ENCODE measurements at regions not wholly inside any gene's neighbourhood (a gene's known extent, or its start where the extent isn't known, plus 50 kb on each side); places are given as distances from the start of the nearest gene placed in this dataset.
"Not testable (repeated sequence)": the region's sequence is repeated elsewhere in the genome, so short reads cannot be mapped to it uniquely, and the experiment has no call there.

- Mint-ChIP-seq H3K4me3 (no peak overlapping the region), H3K27me3 (no peaks in the 10 kb centered on the region), H3K36me3 (ENCODE audit: low read depth) (no peaks in the 10 kb centered on the region), H3K27ac (no peak overlapping the region), H3K4me1 (ENCODE audit: low read depth) (no peaks in the 10 kb centered on the region), H3K9me3 (no peaks in the 10 kb centered on the region)
- intact Hi-C loops (cut with micrococcal nuclease): no loop called here
Measured at GRCh38 chr16:76670125-76670857, 393.1 kb downstream of the CNTNAP4 start.

- no peaks in the 10 kb centered on the region for H3K4me1 Mint-ChIP-seq (ENCODE audit: low read depth)
- no peaks in the 10 kb centered on the region for H3K27me3 Mint-ChIP-seq
- H3K4me3 Mint-ChIP-seq: no peak overlapping the region
- intact Hi-C loops (cut with micrococcal nuclease): no loop called here
- no peaks in the 10 kb centered on the region for H3K36me3 Mint-ChIP-seq (ENCODE audit: low read depth)
- no peak overlapping the region for H3K27ac Mint-ChIP-seq
- no peaks in the 10 kb centered on the region for H3K9me3 Mint-ChIP-seq
Measured at GRCh38 chr16:76676356-76676755, 399.2 kb downstream of the CNTNAP4 start.

DNA sequence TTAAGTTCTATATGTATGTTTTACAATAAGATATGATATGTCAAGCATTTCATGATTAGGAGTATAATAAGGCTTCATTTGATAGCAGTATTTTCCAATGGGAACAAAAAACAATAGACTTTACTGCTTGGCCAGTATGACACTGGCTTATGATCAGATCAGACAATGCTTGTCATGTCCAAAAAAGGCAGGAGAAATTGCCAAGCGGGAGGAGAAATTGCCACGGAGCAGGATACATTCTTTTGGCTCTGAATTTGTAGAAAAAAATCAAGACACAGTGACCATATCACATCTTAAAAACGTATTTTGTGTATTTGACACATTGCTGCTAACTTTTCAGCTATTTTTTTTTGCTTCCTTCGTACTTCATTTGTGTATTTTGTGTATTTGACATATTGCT, 404.1 kb downstream of the CNTNAP4 start:
- Mint-ChIP-seq H3K4me3 (no peak overlapping the region), H3K36me3 (ENCODE audit: low read depth) (no peaks in the 10 kb centered on the region), H3K4me1 (ENCODE audit: low read depth) (no peaks in the 10 kb centered on the region), H3K27me3 (no peaks in the 10 kb centered on the region), H3K9me3 (no peaks in the 10 kb centered on the region), H3K27ac (no peak overlapping the region)
- intact Hi-C loops (cut with micrococcal nuclease): no loop called here

DNA sequence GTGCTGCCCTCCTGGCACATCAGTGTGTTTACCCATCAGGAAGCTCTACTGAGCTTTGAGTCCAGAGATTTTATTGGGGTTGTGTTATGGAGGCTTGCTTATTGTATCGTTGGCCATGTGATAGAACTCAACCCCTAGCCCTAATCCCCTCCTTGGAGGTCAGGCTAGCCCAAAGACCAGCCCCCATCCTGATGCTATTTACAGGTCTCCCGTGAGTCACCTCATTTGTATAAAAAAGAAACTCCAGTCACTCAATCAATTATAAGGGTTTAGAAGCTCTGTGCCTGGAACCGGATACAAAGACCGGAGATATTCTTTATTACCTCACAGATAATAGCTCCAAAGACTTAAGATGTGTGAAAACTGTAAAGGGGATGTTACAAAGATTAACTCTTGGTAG, 405.9 kb downstream of the CNTNAP4 start:
- Mint-ChIP-seq H3K27me3 (no peaks in the 10 kb centered on the region), H3K4me3 (no peak overlapping the region), H3K36me3 (ENCODE audit: low read depth) (no peaks in the 10 kb centered on the region), H3K4me1 (ENCODE audit: low read depth) (no peaks in the 10 kb centered on the region), H3K27ac (no peak overlapping the region), H3K9me3 (no peaks in the 10 kb centered on the region)
- intact Hi-C loops (cut with micrococcal nuclease): no loop called here

DNA sequence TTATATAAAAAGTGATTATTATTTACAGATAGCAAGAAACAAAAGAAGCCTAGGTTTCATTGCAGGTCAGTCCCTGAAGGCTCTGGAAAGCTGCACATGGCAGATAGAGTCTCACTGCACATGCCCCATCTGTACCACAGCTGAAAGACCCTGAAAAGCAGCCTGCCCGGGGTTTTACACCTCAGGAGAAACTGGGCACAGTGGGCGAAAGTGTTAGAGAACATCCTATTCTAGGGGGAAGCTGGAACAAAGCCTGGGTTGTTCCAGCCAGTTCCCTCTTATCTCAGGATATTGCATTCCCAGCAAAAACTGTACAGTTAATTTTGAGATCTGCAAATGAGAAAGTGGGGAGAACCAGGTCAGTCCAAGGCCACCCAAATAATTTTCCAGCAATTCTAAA, 419.7 kb downstream of the CNTNAP4 start:
- no peaks in the 10 kb centered on the region for H3K4me1 Mint-ChIP-seq (ENCODE audit: low read depth)
- no peak overlapping the region for H3K27ac Mint-ChIP-seq
- H3K4me3 Mint-ChIP-seq: no peak overlapping the region
- H3K36me3 Mint-ChIP-seq (ENCODE audit: low read depth): no peaks in the 10 kb centered on the region
- intact Hi-C loops (cut with micrococcal nuclease): no loop called here
- H3K27me3 Mint-ChIP-seq: no peaks in the 10 kb centered on the region
- H3K9me3 Mint-ChIP-seq: peaks cover 6% of the 10 kb centered on the region

DNA sequence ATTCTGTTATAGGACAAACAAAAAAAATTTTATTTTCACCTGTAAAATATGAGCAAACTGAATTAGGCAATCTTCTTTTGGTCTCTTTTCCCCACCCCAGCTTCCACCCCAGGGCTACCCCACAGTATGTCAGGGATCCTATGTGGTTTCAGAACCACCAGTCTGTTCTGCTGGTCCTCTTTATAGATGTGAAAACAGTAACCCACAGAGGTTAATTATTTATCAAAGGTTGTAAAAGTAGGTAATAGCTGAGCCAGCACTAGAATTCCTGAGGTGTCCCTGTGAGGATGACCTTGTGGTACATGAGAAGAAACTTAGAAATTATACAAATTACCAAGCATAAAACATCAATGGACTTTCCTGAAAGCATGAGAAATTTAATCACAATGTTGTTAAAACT, 428.7 kb downstream of the CNTNAP4 start:
- intact Hi-C loops (cut with micrococcal nuclease): no loop called here
- H3K36me3 Mint-ChIP-seq (ENCODE audit: low read depth): no peaks in the 10 kb centered on the region
- no peak overlapping the region for H3K4me3 Mint-ChIP-seq
- no peaks in the 10 kb centered on the region for H3K4me1 Mint-ChIP-seq (ENCODE audit: low read depth)
- no peaks in the 10 kb centered on the region for H3K27me3 Mint-ChIP-seq
- H3K9me3 Mint-ChIP-seq: no peaks in the 10 kb centered on the region
- no peak overlapping the region for H3K27ac Mint-ChIP-seq

- H3K4me1 Mint-ChIP-seq (ENCODE audit: low read depth): no peaks in the 10 kb centered on the region
- H3K9me3 Mint-ChIP-seq: peaks cover 22% of the 10 kb centered on the region
- H3K27me3 Mint-ChIP-seq: no peaks in the 10 kb centered on the region
- intact Hi-C loops (cut with micrococcal nuclease): no loop called here
- H3K36me3 Mint-ChIP-seq (ENCODE audit: low read depth): no peaks in the 10 kb centered on the region
- no peak overlapping the region for H3K4me3 Mint-ChIP-seq
- no peak overlapping the region for H3K27ac Mint-ChIP-seq
Measured at GRCh38 chr16:76713191-76713590, 436.0 kb downstream of the CNTNAP4 start.

DNA sequence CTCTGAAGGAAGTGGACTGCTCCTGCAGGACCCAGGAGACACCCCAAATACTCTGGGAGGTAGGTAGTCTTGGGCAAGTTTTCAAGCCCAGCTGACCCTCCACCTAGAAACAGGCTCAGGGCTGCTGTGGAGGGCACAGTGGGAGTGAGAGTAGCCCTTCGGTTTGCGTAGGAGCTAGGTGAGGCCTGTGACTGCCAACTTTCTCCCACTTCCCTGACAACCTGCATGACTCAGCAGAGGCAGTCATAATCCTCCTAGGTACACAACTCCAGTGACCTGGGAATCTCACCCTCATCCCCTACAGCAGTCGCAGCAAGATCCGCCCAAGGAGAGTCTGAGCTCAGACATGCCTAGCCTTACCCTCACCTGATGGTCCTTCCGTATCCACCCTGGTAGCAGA, 439.1 kb downstream of the CNTNAP4 start:
- H3K27ac Mint-ChIP-seq; intact Hi-C loops (cut with micrococcal nuclease); H3K36me3 Mint-ChIP-seq (ENCODE audit: low read depth); H3K4me3 Mint-ChIP-seq; H3K4me1 Mint-ChIP-seq (ENCODE audit: low read depth); H3K27me3 Mint-ChIP-seq: not testable (repeated sequence)
- H3K9me3 Mint-ChIP-seq: peaks cover 22% of the 10 kb centered on the region

GRCh38 chr16:76724181-76724580, 447.0 kb downstream of the CNTNAP4 start:
- intact Hi-C loops (cut with micrococcal nuclease): no loop called here
- Mint-ChIP-seq H3K27me3 (no peaks in the 10 kb centered on the region), H3K9me3 (no peaks in the 10 kb centered on the region), H3K4me3 (no peak overlapping the region), H3K36me3 (ENCODE audit: low read depth) (no peaks in the 10 kb centered on the region), H3K27ac (no peak overlapping the region), H3K4me1 (ENCODE audit: low read depth) (no peaks in the 10 kb centered on the region)

- Mint-ChIP-seq H3K36me3 (ENCODE audit: low read depth) (no peaks in the 10 kb centered on the region), H3K4me1 (ENCODE audit: low read depth) (no peaks in the 10 kb centered on the region), H3K27ac (no peak overlapping the region), H3K27me3 (no peaks in the 10 kb centered on the region), H3K4me3 (no peak overlapping the region), H3K9me3 (peaks cover 16% of the 10 kb centered on the region)
- intact Hi-C loops (cut with micrococcal nuclease): no loop called here
Measured at GRCh38 chr16:76729525-76729924, 452.3 kb downstream of the CNTNAP4 start.

DNA sequence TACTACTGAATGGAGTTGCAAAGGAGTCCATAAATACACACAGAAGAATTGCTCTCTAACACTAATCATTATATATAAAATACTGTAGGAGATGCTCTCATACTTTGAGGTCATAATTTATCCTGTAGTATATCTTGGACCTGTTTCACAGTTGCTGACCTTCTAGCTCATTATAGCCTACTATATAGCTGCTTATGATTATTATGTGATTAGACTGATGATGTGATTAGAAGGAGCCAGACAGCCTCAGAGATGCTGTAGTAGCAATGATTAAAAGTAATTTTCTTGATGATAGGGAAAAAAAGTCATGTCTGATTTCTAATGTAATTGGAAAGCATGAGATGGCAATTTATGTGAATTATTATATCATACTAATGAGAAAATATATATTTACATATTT, 455.7 kb downstream of the CNTNAP4 start:
- Mint-ChIP-seq H3K9me3 (peaks cover 16% of the 10 kb centered on the region), H3K27me3 (no peaks in the 10 kb centered on the region), H3K4me3 (no peak overlapping the region), H3K27ac (no peak overlapping the region), H3K36me3 (ENCODE audit: low read depth) (no peaks in the 10 kb centered on the region), H3K4me1 (ENCODE audit: low read depth) (no peaks in the 10 kb centered on the region)
- intact Hi-C loops (cut with micrococcal nuclease): no loop called here

DNA sequence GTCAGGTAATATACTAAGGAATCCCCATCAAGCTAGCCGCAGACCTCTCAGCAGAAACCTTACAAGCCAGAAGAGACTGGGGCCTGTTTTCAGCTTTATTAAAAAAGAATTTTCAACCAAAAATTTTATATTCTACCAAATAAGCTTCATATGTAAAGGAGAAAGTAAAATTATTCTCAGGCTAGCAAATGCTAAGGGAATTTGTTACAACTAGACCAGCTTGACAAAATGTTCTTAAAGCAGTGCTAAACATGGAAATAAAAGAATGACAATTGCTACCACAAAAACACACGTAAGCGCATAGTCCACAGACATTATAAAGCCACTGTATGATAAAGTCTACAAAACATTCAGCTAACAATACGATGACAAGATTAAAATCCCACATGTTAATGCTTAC, 449.4 kb upstream of the MON1B start:
- Mint-ChIP-seq H3K27ac (no peak overlapping the region), H3K4me3 (no peak overlapping the region), H3K36me3 (ENCODE audit: low read depth) (no peaks in the 10 kb centered on the region), H3K9me3 (peaks cover 57% of the 10 kb centered on the region), H3K27me3 (no peaks in the 10 kb centered on the region), H3K4me1 (ENCODE audit: low read depth) (no peaks in the 10 kb centered on the region)
- intact Hi-C loops (cut with micrococcal nuclease): no loop called here

DNA sequence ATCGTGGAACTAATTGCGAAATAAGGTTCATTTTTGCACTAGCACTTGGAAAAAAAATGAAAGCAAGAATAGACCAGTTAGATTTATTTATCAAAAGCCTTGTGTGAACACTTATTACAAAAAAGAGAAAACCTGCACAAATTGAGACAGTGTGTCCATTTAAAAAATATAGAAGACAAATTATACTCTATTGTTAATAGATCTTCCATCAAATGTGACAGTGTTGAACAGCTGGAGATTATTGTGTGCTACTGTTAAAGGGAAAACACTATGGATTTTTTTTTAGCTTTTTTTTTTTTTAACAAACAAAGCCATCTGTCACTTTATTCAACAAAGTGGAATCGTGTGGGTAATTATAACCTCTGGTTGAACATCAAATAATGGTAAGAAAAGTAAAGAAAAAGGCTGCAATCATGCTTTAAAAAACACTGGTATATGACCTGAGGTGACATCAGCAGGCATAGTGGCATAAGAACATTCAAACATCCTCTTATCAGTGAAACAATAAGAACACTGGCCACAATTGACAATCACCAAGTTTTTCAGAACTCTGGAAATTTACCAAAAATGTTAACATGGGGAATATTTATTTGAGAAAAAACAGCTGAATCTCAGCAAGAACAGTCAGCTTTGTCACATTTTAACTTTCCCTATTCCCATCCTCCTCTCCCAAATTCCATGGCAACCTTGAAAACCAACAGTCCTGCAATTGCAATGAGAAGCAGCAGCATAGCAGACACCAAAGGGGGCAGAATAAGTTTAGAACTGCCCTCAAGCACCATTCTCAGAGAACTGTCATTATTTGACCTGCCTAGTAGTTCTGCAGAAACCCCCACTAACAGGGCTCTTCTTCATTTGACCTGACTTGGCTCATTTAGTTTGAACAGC, 442.3 kb upstream of the MON1B start:
- Mint-ChIP-seq H3K36me3 (ENCODE audit: low read depth) (no peaks in the 10 kb centered on the region), H3K9me3 (peaks cover 17% of the 10 kb centered on the region), H3K4me3 (no peak overlapping the region), H3K27ac (no peak overlapping the region), H3K27me3 (no peaks in the 10 kb centered on the region), H3K4me1 (ENCODE audit: low read depth) (no peaks in the 10 kb centered on the region)
- intact Hi-C loops (cut with micrococcal nuclease): no loop called here

DNA sequence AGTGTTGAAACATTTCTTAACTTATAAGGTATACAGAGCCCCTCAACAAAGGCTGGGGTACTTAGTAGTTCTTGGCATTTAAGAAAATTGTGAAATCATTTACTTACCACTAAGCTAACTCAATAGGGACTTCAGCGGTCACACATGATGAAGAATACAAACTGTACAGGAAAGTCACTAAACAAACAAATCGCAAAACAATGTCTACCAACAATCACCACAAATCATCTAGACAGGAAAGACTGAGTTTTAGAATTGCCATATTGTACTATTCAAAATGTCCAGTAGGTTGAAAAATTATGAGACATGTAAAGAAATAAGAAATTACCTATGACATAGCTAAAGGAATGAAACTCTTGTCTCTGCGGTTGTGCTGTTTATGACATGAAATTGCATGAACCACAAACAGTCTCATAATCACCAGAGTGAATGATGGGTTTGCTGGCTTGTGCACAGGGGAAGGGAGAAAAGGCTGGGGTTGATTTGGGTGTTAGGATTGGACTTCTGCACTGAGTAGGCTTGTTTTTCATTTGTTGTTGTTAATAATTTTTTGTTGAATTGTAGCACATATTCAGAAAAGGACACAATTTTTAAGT, 441.1 kb upstream of the MON1B start:
- intact Hi-C loops (cut with micrococcal nuclease): no loop called here
- H3K27ac Mint-ChIP-seq: no peak overlapping the region
- no peak overlapping the region for H3K4me3 Mint-ChIP-seq
- no peaks in the 10 kb centered on the region for H3K27me3 Mint-ChIP-seq
- H3K9me3 Mint-ChIP-seq: peaks cover 15% of the 10 kb centered on the region
- no peaks in the 10 kb centered on the region for H3K4me1 Mint-ChIP-seq (ENCODE audit: low read depth)
- no peaks in the 10 kb centered on the region for H3K36me3 Mint-ChIP-seq (ENCODE audit: low read depth)
